Spleen (tissue), 11 donors: ENCODE measurements at regions not wholly inside any gene's neighbourhood (a gene's known extent, or its start where the extent isn't known, plus 50 kb on each side); places are given as distances from the start of the nearest gene placed in this dataset.

Experiments
- DNase-seq: peaks from one replicate; pipeline ENCODE4 v3.0.0-alpha.2; 2020
- H3K27ac ChIP-seq, 8 donors: fragments of 200-600 bp; sonication (generic) in 7 of 8; 1 replicate in 4 of 8; 2 replicates in 4 of 8; pipeline versions ENCODE4 v1.5.0 to v1.8.0; 2016 to 2021; ENCODE audit warnings: inconsistent platforms in 4 of 8, mild to moderate bottlenecking in 4 of 8, moderate library complexity in 1 of 8
- H3K27me3 ChIP-seq, 7 donors: fragments of 200-600 bp; sonication (generic) in 6 of 7; replicated peaks in 1 of 7; 1 replicate in 4 of 7; 2 replicates in 3 of 7; pipeline versions ENCODE4 v1.5.0 to v1.8.0; 2016 to 2021; ENCODE audit warnings: inconsistent platforms in 3 of 7, mild to moderate bottlenecking in 1 of 7
- H3K36me3 ChIP-seq, 6 donors: fragments of 200-600 bp; sonication (generic) in 5 of 6; 1 replicate in 4 of 6; 2 replicates in 2 of 6; pipeline versions ENCODE4 v1.5.0 to v1.8.0; 2016 to 2021; ENCODE audit warnings: inconsistent platforms in 2 of 6
- H3K4me1 ChIP-seq, 6 donors: fragments of 200-600 bp; sonication (generic) in 5 of 6; 1 replicate in 3 of 6; 2 replicates in 3 of 6; pipeline versions ENCODE4 v1.5.0 to v1.8.0; 2016 to 2021; ENCODE audit warnings: inconsistent platforms in 3 of 6
- H3K4me3 ChIP-seq, 8 donors: fragments of 200-600 bp; sonication (generic) in 7 of 8; 1 replicate in 4 of 8; 2 replicates in 4 of 8; pipeline versions ENCODE4 v1.5.0 to v1.8.0; 2016 to 2021; ENCODE audit warnings: inconsistent platforms in 4 of 8, mild to moderate bottlenecking in 4 of 8, moderate library complexity in 2 of 8
- H3K9me3 ChIP-seq, 8 donors: fragments of 200-600 bp; sonication (generic) in 7 of 8; 1 replicate in 4 of 8; 2 replicates in 4 of 8; pipeline versions ENCODE4 v1.5.0 to v1.8.0; 2016 to 2021; ENCODE audit warnings: inconsistent platforms in 4 of 8
- POLR2A ChIP-seq, 3 donors: fragments of 450-650 bp; IDR thresholded peaks; one replicate each; pipeline ENCODE4 v1.5.1; 2017; ENCODE audit warnings: antibody characterized with exemption in 3 of 3, mild to moderate bottlenecking in 1 of 3
- POLR2AphosphoS5 ChIP-seq, 3 donors: sonication (generic); formaldehyde crosslinking; IDR thresholded peaks; one replicate each; pipeline ENCODE4 v1.5.1; 2017; ENCODE audit warnings: antibody characterized with exemption in 3 of 3
- WGBS, 5 donors: extraction: QIAGEN DNeasy Blood & Tissue Kit in 3 of 5; methylation state at CpG; one replicate each; pipeline versions ENCODE4 v1.1.5 to v1.1.7; 2013 to 2018; 5-methylcytosine and 5-hydroxymethylcytosine counted together
- intact Hi-C: fragments of 100-400 bp; cut with DNase I; formaldehyde crosslinking; loops from one replicate; pipeline ENCODE4 v1.15.0; 2023; ENCODE audit warnings: low total_unique reads
- TF ChIP-seq, protein P1 (sequence below), 11 experiments: fragments of 200-600 bp in 7 of 11; fragments of 450-650 bp in 4 of 11; sonication (generic) in 4 of 11; IDR thresholded peaks in 8 of 11; conservative IDR thresholded peaks in 3 of 11; 1 replicate in 7 of 11; 2 replicates in 4 of 11; pipeline versions ENCODE4 v1.4.0 to v1.8.0; 2016 to 2021; ENCODE audit warnings: antibody characterized with exemption in 11 of 11, inconsistent platforms in 4 of 11, mild to moderate bottlenecking in 1 of 11
- donor health status: healthy with polysubstance abuse.
- donor health status: DM: no; HTN: no; CAD: no; lungs with moderate emphysema.
- donor health status: DM: no; HTN: no; CAD: no.
- donor health status: Bipolar disorder and iron deficiency.
- donor health status: healthy.
- donor health status: DM: no; HTN: no; CAD: no.
- donor health status: DM: yes; HTN: yes; CAD: no.

DNA sequence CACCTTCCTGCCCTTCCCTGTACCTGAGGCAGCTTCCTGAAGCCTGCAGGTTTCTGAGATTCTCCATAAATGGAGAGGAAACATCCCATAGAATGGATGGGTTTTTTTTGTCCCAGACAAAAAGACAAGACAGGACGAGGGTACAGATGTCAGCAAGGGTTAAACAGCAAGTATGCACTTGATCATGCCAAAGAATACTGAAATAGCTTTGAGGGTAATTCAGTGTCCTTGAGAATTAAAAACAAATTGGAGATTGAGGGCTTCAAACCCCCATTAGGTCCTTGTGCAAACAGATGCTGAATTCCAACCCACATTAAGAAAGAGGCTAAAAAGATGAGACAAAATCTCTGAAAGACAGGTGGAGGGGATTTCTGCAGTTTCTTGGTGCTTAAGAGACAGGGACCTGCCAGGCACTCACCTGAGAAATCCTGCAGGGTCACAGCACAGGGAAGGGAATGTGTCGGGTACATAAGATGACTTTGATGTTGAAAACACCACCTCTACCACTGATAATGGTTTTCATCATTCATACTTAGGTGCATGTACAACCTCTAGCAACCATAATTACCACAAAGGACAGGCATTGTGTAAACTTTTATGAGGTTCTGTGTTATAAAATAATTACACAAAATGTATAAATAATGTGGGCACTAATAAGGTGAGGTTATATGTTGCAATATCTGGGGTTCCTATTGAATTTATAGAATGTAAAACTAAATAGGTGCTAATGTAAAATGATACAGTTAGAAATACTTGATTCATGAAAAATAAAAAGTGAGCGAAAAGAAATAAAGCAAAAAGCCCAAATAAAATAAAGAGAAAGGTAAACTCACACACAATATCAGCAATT, 107.1 kb upstream of the TOP3B start:
- Histone ChIP-seq H3K27me3 (peaks cover 0 to 15% (median 0%) of the 10 kb centered on the region in 7 donors), H3K27ac (no peak overlapping the region), H3K4me1 (peaks cover 0 to 7% (median 0%) of the 10 kb centered on the region in 6 donors), H3K36me3 (no peaks in the 10 kb centered on the region), H3K4me3 (no peak overlapping the region), H3K9me3 (peaks cover 0 to 8% (median 0%) of the 10 kb centered on the region in 8 donors)
- intact Hi-C loops = no loop called here
- TF ChIP-seq POLR2AphosphoS5 (IDR thresholded peaks at IDR 0.05) (no peak), POLR2A (IDR thresholded peaks at IDR 0.05) (no peak)
- TF ChIP-seq, protein P1, sequence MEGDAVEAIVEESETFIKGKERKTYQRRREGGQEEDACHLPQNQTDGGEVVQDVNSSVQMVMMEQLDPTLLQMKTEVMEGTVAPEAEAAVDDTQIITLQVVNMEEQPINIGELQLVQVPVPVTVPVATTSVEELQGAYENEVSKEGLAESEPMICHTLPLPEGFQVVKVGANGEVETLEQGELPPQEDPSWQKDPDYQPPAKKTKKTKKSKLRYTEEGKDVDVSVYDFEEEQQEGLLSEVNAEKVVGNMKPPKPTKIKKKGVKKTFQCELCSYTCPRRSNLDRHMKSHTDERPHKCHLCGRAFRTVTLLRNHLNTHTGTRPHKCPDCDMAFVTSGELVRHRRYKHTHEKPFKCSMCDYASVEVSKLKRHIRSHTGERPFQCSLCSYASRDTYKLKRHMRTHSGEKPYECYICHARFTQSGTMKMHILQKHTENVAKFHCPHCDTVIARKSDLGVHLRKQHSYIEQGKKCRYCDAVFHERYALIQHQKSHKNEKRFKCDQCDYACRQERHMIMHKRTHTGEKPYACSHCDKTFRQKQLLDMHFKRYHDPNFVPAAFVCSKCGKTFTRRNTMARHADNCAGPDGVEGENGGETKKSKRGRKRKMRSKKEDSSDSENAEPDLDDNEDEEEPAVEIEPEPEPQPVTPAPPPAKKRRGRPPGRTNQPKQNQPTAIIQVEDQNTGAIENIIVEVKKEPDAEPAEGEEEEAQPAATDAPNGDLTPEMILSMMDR (IDR thresholded peaks at IDR 0.05 in 8 of 11, conservative IDR thresholded peaks at IDR 0.05 in 3 of 11) = no peak
- no peak for DNase-seq
- WGBS, 5 donors = 63 to 76% (median 69%) methylated on average over 3 of the region's 3 CpGs

- Histone ChIP-seq H3K27ac (no peak overlapping the region), H3K36me3 (no peaks in the 10 kb centered on the region), H3K4me1 (peaks cover 0 to 7% (median 0%) of the 10 kb centered on the region in 6 donors), H3K9me3 (no peaks in the 10 kb centered on the region), H3K4me3 (no peak overlapping the region), H3K27me3 (peaks cover 0 to 20% (median 0%) of the 10 kb centered on the region in 7 donors)
- intact Hi-C loops = no loop called here
- WGBS, 5 donors = 58 to 80% (median 74%) methylated on average over 6 to 9 of the region's 9 CpGs
- no peak for DNase-seq
- TF ChIP-seq POLR2A (IDR thresholded peaks at IDR 0.05) (no peak), POLR2AphosphoS5 (IDR thresholded peaks at IDR 0.05) (no peak)
- TF ChIP-seq, protein P1 (IDR thresholded peaks at IDR 0.05 in 8 of 11, conservative IDR thresholded peaks at IDR 0.05 in 3 of 11) = no peak
These were observed 106.3 kb upstream of the TOP3B start for GRCh38 chr22:22088658-22089458.

- 90 to 93% (median 92%) methylated on average over 10 of the region's 10 CpGs for WGBS, 5 donors
- TF ChIP-seq POLR2AphosphoS5 (IDR thresholded peaks at IDR 0.05) = no peak
These were observed 105.5 kb upstream of the TOP3B start for GRCh38 chr22:22087854-22088657.

DNA sequence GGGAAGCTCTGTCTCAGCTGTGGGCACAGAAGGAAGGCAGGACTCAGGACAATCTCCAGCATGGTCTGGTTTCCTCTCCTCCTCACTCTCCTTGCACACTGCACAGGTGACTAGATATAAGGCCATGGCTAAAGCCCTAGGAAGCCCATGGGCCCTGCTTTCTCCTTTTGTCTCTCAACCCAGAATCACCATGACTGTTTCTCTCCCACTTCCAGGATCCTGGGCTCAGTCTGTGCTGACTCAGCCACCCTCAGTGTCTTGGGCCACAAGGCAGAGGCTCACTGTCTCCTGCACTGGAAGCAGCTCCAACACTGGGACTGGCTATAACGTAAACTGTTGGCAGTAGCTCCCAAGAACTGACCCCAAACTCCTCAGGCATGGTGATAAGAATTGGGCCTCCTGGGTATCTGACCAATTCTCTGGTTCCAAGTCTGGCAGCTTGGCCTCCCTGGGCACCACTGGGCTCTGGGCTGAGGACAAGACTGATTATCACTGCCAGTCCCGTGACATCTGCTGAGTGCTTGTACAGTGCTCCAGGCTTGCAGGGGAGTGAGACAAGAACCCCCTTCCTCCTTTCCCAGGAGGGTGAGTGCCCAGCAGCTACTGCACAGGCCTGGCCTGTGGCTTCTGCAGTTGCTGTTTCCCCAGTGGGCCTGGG, 104.0 kb upstream of the TOP3B start:
- peaks cover 0 to 17% (median 0%) of the 10 kb centered on the region in 7 donors for H3K27me3 ChIP-seq
- 83 to 88% (median 84%) methylated on average over 1 to 2 of the region's 2 CpGs for WGBS, 5 donors
- DNase-seq = no peak

More at GRCh38 chr22:22087854-22088657, 105.5 kb upstream of the TOP3B start:
- no peaks in the 10 kb centered on the region for H3K36me3 ChIP-seq
- no peak for DNase-seq
- H3K4me1 ChIP-seq = peaks cover 0 to 6% (median 0%) of the 10 kb centered on the region in 6 donors
- intact Hi-C loops = no loop called here
- no peaks in the 10 kb centered on the region for H3K9me3 ChIP-seq
- no peak overlapping the region for H3K4me3 ChIP-seq
- no peak overlapping the region for H3K27ac ChIP-seq
- H3K27me3 ChIP-seq = peaks cover 0 to 20% (median 0%) of the 10 kb centered on the region in 7 donors

More for the DNA sequence above, 104.0 kb upstream of the TOP3B start:
- TF ChIP-seq, protein P1 (IDR thresholded peaks at IDR 0.05 in 8 of 11, conservative IDR thresholded peaks at IDR 0.05 in 3 of 11) = no peak
- no peak for TF ChIP-seq POLR2AphosphoS5 (IDR thresholded peaks at IDR 0.05)
- no peak for TF ChIP-seq POLR2A (IDR thresholded peaks at IDR 0.05)
- Histone ChIP-seq H3K36me3 (no peaks in the 10 kb centered on the region), H3K27ac (no peak overlapping the region), H3K4me1 (no peaks in the 10 kb centered on the region), H3K4me3 (no peak overlapping the region), H3K9me3 (no peaks in the 10 kb centered on the region)
- intact Hi-C loops = no loop called here
